ENCODE measurements at regions not wholly inside any gene's neighbourhood (a gene's known extent, or its start where the extent isn't known, plus 50 kb on each side); places are given as distances from the start of the nearest gene placed in this dataset.
A peak's percentile ranks its signal among the peaks of the same experiment; 100 is the strongest.
"Not testable (repeated sequence)": the region's sequence is repeated elsewhere in the genome, so short reads cannot be mapped to it uniquely, and the experiment has no call there.

- H3K27me3 ChIP-seq (ENCODE audit: control insufficient read depth in 2 of 2, insufficient read depth in 2 of 2, low read length in 2 of 2); H3K9ac ChIP-seq (ENCODE audit: insufficient read depth in 1 of 2, low read depth in 2 of 2, low read length in 2 of 2); H3K79me2 ChIP-seq (ENCODE audit: control insufficient read depth, insufficient read depth, low read length); H3K36me3 ChIP-seq (ENCODE audit: control insufficient read depth, insufficient read depth, low read length); H3K9me1 ChIP-seq (ENCODE audit: control insufficient read depth, insufficient read depth, low read length); H3K4me3 ChIP-seq; ATAC-seq; CTCF ChIA-PET (ENCODE audit: low intra/inter-chr PET ratio); FAIRE-seq; DNase-seq (ENCODE audit: extremely low read depth in 1 of 4, low spot score in 3 of 4); H3K4me1 ChIP-seq (replicated peaks in 1 of 2; ENCODE audit: control insufficient read depth in 2 of 2, insufficient read depth in 2 of 2, low read length in 2 of 2); H3K27ac ChIP-seq (ENCODE audit: extremely low read depth, low read depth, low read length); H2AFZ ChIP-seq (ENCODE audit: low read depth, low read length); H3K9me3 ChIP-seq (replicated peaks; ENCODE audit: control insufficient read depth, insufficient read depth, low read depth, low read length); in situ Hi-C loops (cut with MboI); H3K4me2 ChIP-seq (ENCODE audit: insufficient read depth, low read length); POLR2A ChIA-PET; BruUV-seq (replicated peaks); H4K20me1 ChIP-seq (replicated peaks; ENCODE audit: control insufficient read depth, insufficient read depth, low read length); TF ChIP-seq CEBPG (CRISPR knock-in tag; IDR thresholded peaks at IDR 0.05): not testable (repeated sequence)
- intact Hi-C loops (cut with micrococcal nuclease), result loop anchor here (2.0 kb wide), 1 partner anchor 241 kb away; no protein-coding TSS in a partner anchor
- WGBS (ENCODE audit: insufficient coverage, low coverage, missing lambda C conversion rate), result 0% methylated on average over 2 of the region's 2 CpGs
- TF ChIP-seq CEBPG (tag; conservative IDR thresholded peaks at IDR 0.05 in 1 of 2, IDR thresholded peaks at IDR 0.05 in 1 of 2), result peak in 1 of 2 experiments; percentile 78; a peak in 2 of 4 replicates
- TF ChIP-seq CEBPB (tag; IDR thresholded peaks at IDR 0.05), result peak; percentile 58
Measured at GRCh38 chr2:163132207-163132606, 293.6 kb upstream of the KCNH7 start.

- H3K9me3 ChIP-seq (replicated peaks; ENCODE audit: control insufficient read depth, insufficient read depth, low read depth, low read length), result no peaks in the 10 kb centered on the region
- H3K4me3 ChIP-seq, result no peak overlapping the region
- no peaks in the 10 kb centered on the region for H3K79me2 ChIP-seq (ENCODE audit: control insufficient read depth, insufficient read depth, low read length)
- ATAC-seq (no peak), DNase-seq (ENCODE audit: extremely low read depth in 1 of 4, low spot score in 3 of 4) (no peak), FAIRE-seq (no peak)
- no peaks in the 10 kb centered on the region for H3K27me3 ChIP-seq (ENCODE audit: control insufficient read depth in 2 of 2, insufficient read depth in 2 of 2, low read length in 2 of 2)
- in situ Hi-C loops (cut with MboI), result no loop called here
- BruUV-seq (replicated peaks), result no TSS peak
- 0% methylated on average over 1 of the region's 1 CpG for WGBS (ENCODE audit: insufficient coverage, low coverage, missing lambda C conversion rate)
- no peaks in the 10 kb centered on the region for H4K20me1 ChIP-seq (replicated peaks; ENCODE audit: control insufficient read depth, insufficient read depth, low read length)
- H3K4me1 ChIP-seq (replicated peaks in 1 of 2; ENCODE audit: control insufficient read depth in 2 of 2, insufficient read depth in 2 of 2, low read length in 2 of 2), result no peaks in the 10 kb centered on the region
- TF ChIP-seq POLR2H (tag; IDR thresholded peaks at IDR 0.05; ENCODE audit: low read depth) (no peak), GMEB1 (CRISPR knock-in tag; IDR thresholded peaks at IDR 0.05) (no peak), KLF13 (tag; IDR thresholded peaks at IDR 0.05; ENCODE audit: borderline replicate concordance, low read depth) (no peak), ZNF79 (CRISPR knock-in tag; IDR thresholded peaks at IDR 0.05; ENCODE audit: low read depth) (no peak), TBL1XR1 (IDR thresholded peaks at IDR 0.05; ENCODE audit: low read length in 2 of 2) (no peak), ZKSCAN8 (CRISPR knock-in tag; IDR thresholded peaks at IDR 0.05) (no peak), USF1 (CRISPR knock-in tag; IDR thresholded peaks at IDR 0.05) (no peak), HNRNPLL (IDR thresholded peaks at IDR 0.05; ENCODE audit: low read depth, low read length, poor library complexity, severe bottlenecking) (no peak)
- no peaks in the 10 kb centered on the region for H3K9me1 ChIP-seq (ENCODE audit: control insufficient read depth, insufficient read depth, low read length)
- no peak overlapping the region for H3K4me2 ChIP-seq (ENCODE audit: insufficient read depth, low read length)
- no peak overlapping the region for H3K9ac ChIP-seq (ENCODE audit: insufficient read depth in 1 of 2, low read depth in 2 of 2, low read length in 2 of 2)
- ChIA-PET CTCF (ENCODE audit: low intra/inter-chr PET ratio) (no interaction called here), POLR2A (no interaction called here)
- H2AFZ ChIP-seq (ENCODE audit: low read depth, low read length), result no peak overlapping the region
- intact Hi-C loops (cut with micrococcal nuclease), result no loop called here
- no peaks in the 10 kb centered on the region for H3K36me3 ChIP-seq (ENCODE audit: control insufficient read depth, insufficient read depth, low read length)
- no peak overlapping the region for H3K27ac ChIP-seq (ENCODE audit: extremely low read depth, low read depth, low read length)
Measured at GRCh38 chr2:163123526-163123925, 285.0 kb upstream of the KCNH7 start.
